HG03060 (cell line): ENCODE measurements at regions not wholly inside any gene's neighbourhood (a gene's known extent, or its start where the extent isn't known, plus 50 kb on each side); places are given as distances from the start of the nearest gene placed in this dataset.

ENCODE experiments used
- ATAC-seq: cut with Tn5 transposase; IDR thresholded peaks from one replicate; pipeline ENCODE4 v1.9.1; 2021; ENCODE audit warnings: low read depth, moderate number of reproducible peaks; ENCODE audit not compliant: unreplicated experiment

- ATAC-seq: no peak
These were observed 399.9 kb downstream of the GATA3 start for GRCh38 chr10:8454357-8454756.

GRCh38 chr10:8455181-8455580 lies 400.7 kb downstream of the GATA3 start:
- ATAC-seq: no peak

- no peak for ATAC-seq
These were observed 401.9 kb downstream of the GATA3 start for GRCh38 chr10:8456386-8456785.

- no peak for ATAC-seq
These were observed 406.1 kb downstream of the GATA3 start for GRCh38 chr10:8460626-8461025.

- no peak for ATAC-seq
These were observed 408.1 kb downstream of the GATA3 start for GRCh38 chr10:8462565-8462964.

GRCh38 chr10:8463853-8464252 lies 409.4 kb downstream of the GATA3 start:
- ATAC-seq: no peak

GRCh38 chr10:8468477-8468876 lies 414.0 kb downstream of the GATA3 start:
- ATAC-seq: no peak

- ATAC-seq: no peak
These were observed 418.7 kb downstream of the GATA3 start for GRCh38 chr10:8473205-8473604.

GRCh38 chr10:8477300-8477699 lies 422.8 kb downstream of the GATA3 start:
- ATAC-seq: no peak

- ATAC-seq: no peak
These were observed 427.4 kb downstream of the GATA3 start for GRCh38 chr10:8481718-8482504.

GRCh38 chr10:8485032-8485431 lies 430.5 kb downstream of the GATA3 start:
- no peak for ATAC-seq

- ATAC-seq: no peak
These were observed 432.9 kb downstream of the GATA3 start for GRCh38 chr10:8487346-8487745.

- no peak for ATAC-seq
These were observed 434.7 kb downstream of the GATA3 start for GRCh38 chr10:8489232-8489631.

- ATAC-seq: no peak
These were observed 435.3 kb downstream of the GATA3 start for GRCh38 chr10:8489823-8490222.

- ATAC-seq: no peak
These were observed 443.8 kb downstream of the GATA3 start for GRCh38 chr10:8498290-8498689.

GRCh38 chr10:8498881-8499280 lies 444.4 kb downstream of the GATA3 start:
- no peak for ATAC-seq

GRCh38 chr10:8499312-8499711 lies 444.8 kb downstream of the GATA3 start:
- no peak for ATAC-seq

GRCh38 chr10:8499752-8500390 lies 445.4 kb downstream of the GATA3 start:
- no peak for ATAC-seq

- ATAC-seq: no peak
These were observed 448.1 kb downstream of the GATA3 start for GRCh38 chr10:8502573-8502972.

GRCh38 chr10:8504499-8504898 lies 450.0 kb downstream of the GATA3 start:
- no peak for ATAC-seq

- no peak for ATAC-seq
These were observed 452.7 kb downstream of the GATA3 start for GRCh38 chr10:8507156-8507555.

- ATAC-seq: no peak
These were observed 454.4 kb downstream of the GATA3 start for GRCh38 chr10:8508882-8509281.
